ENCODE measurements at regions not wholly inside any gene's neighbourhood (a gene's known extent, or its start where the extent isn't known, plus 50 kb on each side); places are given as distances from the start of the nearest gene placed in this dataset.

GRCh38 chr5:159559337-159559736 is 229.1 kb upstream of the IL12B start:
- Histone ChIP-seq H3K4me1 (no peaks in the 10 kb centered on the region), H3K4me3 (no peak overlapping the region), H3K36me3 (no peaks in the 10 kb centered on the region), H3K27ac (no peak overlapping the region), H3K27me3 (no peaks in the 10 kb centered on the region), H3K9me3 (no peaks in the 10 kb centered on the region)
- no peak for DNase-seq
- TF ChIP-seq POLR2A (IDR thresholded peaks at IDR 0.05) = no peak
- TF ChIP-seq, protein P1, sequence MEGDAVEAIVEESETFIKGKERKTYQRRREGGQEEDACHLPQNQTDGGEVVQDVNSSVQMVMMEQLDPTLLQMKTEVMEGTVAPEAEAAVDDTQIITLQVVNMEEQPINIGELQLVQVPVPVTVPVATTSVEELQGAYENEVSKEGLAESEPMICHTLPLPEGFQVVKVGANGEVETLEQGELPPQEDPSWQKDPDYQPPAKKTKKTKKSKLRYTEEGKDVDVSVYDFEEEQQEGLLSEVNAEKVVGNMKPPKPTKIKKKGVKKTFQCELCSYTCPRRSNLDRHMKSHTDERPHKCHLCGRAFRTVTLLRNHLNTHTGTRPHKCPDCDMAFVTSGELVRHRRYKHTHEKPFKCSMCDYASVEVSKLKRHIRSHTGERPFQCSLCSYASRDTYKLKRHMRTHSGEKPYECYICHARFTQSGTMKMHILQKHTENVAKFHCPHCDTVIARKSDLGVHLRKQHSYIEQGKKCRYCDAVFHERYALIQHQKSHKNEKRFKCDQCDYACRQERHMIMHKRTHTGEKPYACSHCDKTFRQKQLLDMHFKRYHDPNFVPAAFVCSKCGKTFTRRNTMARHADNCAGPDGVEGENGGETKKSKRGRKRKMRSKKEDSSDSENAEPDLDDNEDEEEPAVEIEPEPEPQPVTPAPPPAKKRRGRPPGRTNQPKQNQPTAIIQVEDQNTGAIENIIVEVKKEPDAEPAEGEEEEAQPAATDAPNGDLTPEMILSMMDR (IDR thresholded peaks at IDR 0.05) = no peak

GRCh38 chr5:159560088-159560487 is 229.8 kb upstream of the IL12B start:
- Histone ChIP-seq H3K4me1 (no peaks in the 10 kb centered on the region), H3K4me3 (no peak overlapping the region), H3K27ac (no peak overlapping the region), H3K27me3 (no peaks in the 10 kb centered on the region), H3K36me3 (no peaks in the 10 kb centered on the region), H3K9me3 (no peaks in the 10 kb centered on the region)
- TF ChIP-seq, protein P1 (IDR thresholded peaks at IDR 0.05) = no peak
- no peak for TF ChIP-seq POLR2A (IDR thresholded peaks at IDR 0.05)
- DNase-seq = no peak

- TF ChIP-seq POLR2A (IDR thresholded peaks at IDR 0.05) = no peak
- H3K27me3 ChIP-seq = no peaks in the 10 kb centered on the region
Observed at GRCh38 chr5:159564031-159564430, 233.7 kb upstream of the IL12B start.

DNA sequence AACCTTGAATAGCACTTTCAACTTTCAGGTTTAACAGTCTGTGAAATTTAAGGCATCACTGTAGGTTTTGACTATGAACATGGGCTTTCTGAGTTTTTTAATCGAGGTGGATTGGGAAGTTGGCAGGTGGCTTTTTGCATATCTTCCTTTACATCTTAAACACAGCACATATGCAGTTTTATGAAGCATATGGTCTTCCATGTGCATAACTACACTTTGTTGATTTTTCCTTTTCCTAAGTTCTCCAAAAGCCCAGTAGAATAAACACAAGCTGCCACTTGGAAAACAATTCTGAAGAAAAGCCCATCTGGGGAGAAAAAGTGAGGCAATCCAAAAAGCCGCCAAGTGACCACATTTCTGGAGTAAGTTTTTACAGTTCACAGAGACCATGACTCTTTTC is 236.5 kb upstream of the IL12B start:
- H3K9me3 ChIP-seq = no peaks in the 10 kb centered on the region
- H3K4me1 ChIP-seq = no peaks in the 10 kb centered on the region
- TF ChIP-seq, protein P1 (IDR thresholded peaks at IDR 0.05) = no peak
- no peak for TF ChIP-seq POLR2A (IDR thresholded peaks at IDR 0.05)
- no peak overlapping the region for H3K27ac ChIP-seq
- no peaks in the 10 kb centered on the region for H3K27me3 ChIP-seq
- H3K4me3 ChIP-seq = no peak overlapping the region
- H3K36me3 ChIP-seq = no peaks in the 10 kb centered on the region
- DNase-seq = no peak

More at GRCh38 chr5:159564031-159564430, 233.7 kb upstream of the IL12B start:
- H3K9me3 ChIP-seq = no peaks in the 10 kb centered on the region
- no peaks in the 10 kb centered on the region for H3K36me3 ChIP-seq
- DNase-seq = no peak
- no peaks in the 10 kb centered on the region for H3K4me1 ChIP-seq
- no peak overlapping the region for H3K27ac ChIP-seq
- H3K4me3 ChIP-seq = no peak overlapping the region

DNA sequence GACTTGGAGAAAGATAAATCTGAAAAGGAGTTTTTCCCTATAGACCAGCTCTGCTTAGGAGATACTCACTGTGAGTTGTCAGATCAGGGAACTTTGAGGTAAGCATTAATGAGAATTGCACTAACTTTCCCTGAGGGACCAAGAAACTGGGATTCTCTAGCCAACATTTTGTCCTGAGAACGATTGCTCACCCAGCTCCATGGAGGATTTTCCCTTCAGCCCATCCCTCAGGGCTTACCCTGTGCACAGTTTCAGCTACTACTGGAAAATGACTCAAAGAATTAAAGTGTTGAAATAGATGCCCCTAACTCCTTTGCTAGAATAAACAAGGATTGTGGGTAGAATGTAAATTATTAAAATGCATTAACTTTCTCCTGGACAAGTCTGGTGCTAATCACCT is 237.2 kb upstream of the IL12B start:
- TF ChIP-seq POLR2A (IDR thresholded peaks at IDR 0.05) = no peak
- TF ChIP-seq, protein P1 (IDR thresholded peaks at IDR 0.05) = no peak

GRCh38 chr5:159571501-159572244 is 241.4 kb upstream of the IL12B start:
- H3K36me3 ChIP-seq = no peaks in the 10 kb centered on the region
- no peaks in the 10 kb centered on the region for H3K9me3 ChIP-seq
- no peak for TF ChIP-seq POLR2A (IDR thresholded peaks at IDR 0.05)
- TF ChIP-seq, protein P1 (IDR thresholded peaks at IDR 0.05) = no peak
- no peak overlapping the region for H3K27ac ChIP-seq
- H3K27me3 ChIP-seq = no peaks in the 10 kb centered on the region
- H3K4me1 ChIP-seq = no peaks in the 10 kb centered on the region
- DNase-seq = no peak
- no peak overlapping the region for H3K4me3 ChIP-seq

More for the DNA sequence above, 237.2 kb upstream of the IL12B start:
- no peaks in the 10 kb centered on the region for H3K27me3 ChIP-seq
- no peaks in the 10 kb centered on the region for H3K9me3 ChIP-seq
- H3K36me3 ChIP-seq = no peaks in the 10 kb centered on the region
- no peak overlapping the region for H3K27ac ChIP-seq
- no peak for DNase-seq
- no peak overlapping the region for H3K4me3 ChIP-seq
- H3K4me1 ChIP-seq = no peaks in the 10 kb centered on the region
